GM12878 (cell line): ENCODE measurements at regions not wholly inside any gene's neighbourhood (a gene's known extent, or its start where the extent isn't known, plus 50 kb on each side); places are given as distances from the start of the nearest gene placed in this dataset.

Experiments
- CTCF ChIP-seq, 3 experiments: IDR thresholded peaks in 2 of 3; conservative IDR thresholded peaks in 1 of 3; 2 replicates each; pipeline ENCODE4 v1.5.1; 2011; ENCODE audit warnings: low read depth in 3 of 3, low read length in 3 of 3, mild to moderate bottlenecking in 3 of 3, control low read depth in 2 of 3, moderate library complexity in 2 of 3, inconsistent platforms in 1 of 3, mixed read lengths in 1 of 3; ENCODE audit not compliant: control insufficient read depth in 2 of 3, insufficient read depth in 1 of 3; ENCODE audit errors: extremely low read depth in 1 of 3
- ELK1 ChIP-seq: IDR thresholded peaks from 2 replicates; pipeline ENCODE4 v1.6.1; 2012; ENCODE audit warnings: low read depth, low read length, improper control_type of control experiment
- HDAC2 ChIP-seq: fragments of 200-600 bp; sonication (generic); IDR thresholded peaks from 2 replicates; pipeline ENCODE4 v1.6.1; 2017
- JUND ChIP-seq: IDR thresholded peaks from 2 replicates; pipeline ENCODE4 v1.6.1; 2012; ENCODE audit warnings: low read depth, mild to moderate bottlenecking, low read length, improper control_type of control experiment, moderate library complexity
- NFYB ChIP-seq: IDR thresholded peaks from 2 replicates; pipeline ENCODE4 v1.6.1; 2011; ENCODE audit warnings: low read depth, mild to moderate bottlenecking, low read length, improper control_type of control experiment, moderate library complexity; ENCODE audit not compliant: insufficient read depth
- RAD21 ChIP-seq: IDR thresholded peaks from 2 replicates; pipeline ENCODE4 v1.6.1; 2011; ENCODE audit warnings: mild to moderate bottlenecking, low read depth, low read length, moderate library complexity; ENCODE audit not compliant: insufficient read depth
- RBBP5 ChIP-seq: fragments of 200-600 bp; sonication (generic); conservative IDR thresholded peaks from 2 replicates; pipeline ENCODE4 v1.6.1; 2016
- REST ChIP-seq: IDR thresholded peaks from 2 replicates; pipeline ENCODE4 v1.6.1; 2012; ENCODE audit warnings: mild to moderate bottlenecking, low read depth, low read length
- SMC3 ChIP-seq: IDR thresholded peaks from 2 replicates; pipeline ENCODE4 v1.6.1; 2011; ENCODE audit warnings: low read length, improper control_type of control experiment, borderline replicate concordance
- SUZ12 ChIP-seq: fragments of 200-600 bp; sonication (generic); IDR thresholded peaks from one replicate; pipeline ENCODE4 v1.6.1; 2018; ENCODE audit warnings: antibody characterized with exemption, mild to moderate bottlenecking; ENCODE audit not compliant: unreplicated experiment
- ZNF274 ChIP-seq: IDR thresholded peaks from one replicate; pipeline ENCODE4 v1.8.0; 2011; ENCODE audit not compliant: insufficient read length, insufficient read depth

- TF ChIP-seq NFYB (no peak), JUND (no peak), ELK1 (no peak), REST (no peak), SUZ12 (no peak), CTCF (IDR thresholded peaks at IDR 0.05 in 2 of 3, conservative IDR thresholded peaks at IDR 0.05 in 1 of 3; ENCODE audit: control insufficient read depth in 2 of 3, extremely low read depth in 1 of 3, insufficient read depth in 1 of 3, low read depth in 3 of 3, low read length in 3 of 3) (no peak), SMC3 (no peak), HDAC2 (no peak), RAD21 (no peak), ZNF274 (no peak), RBBP5 (no peak)
Observed at GRCh38 chr3:124283652-124284023, 291.7 kb upstream of the ROPN1 start.
